Psoas muscle (tissue), 7 donors: ENCODE measurements at regions not wholly inside any gene's neighbourhood (a gene's known extent, or its start where the extent isn't known, plus 50 kb on each side); places are given as distances from the start of the nearest gene placed in this dataset.

Experiments used
- ATAC-seq, 4 donors: fragments of 200-7000 bp; cut with Tn5 transposase; one replicate each; pipeline ENCODE4 v1.9.1; 2020; ENCODE audit warnings: moderate library complexity in 3 of 4, mild to moderate bottlenecking in 2 of 4
- DNase-seq, 2 donors: peaks; one replicate each; pipeline ENCODE4 v3.0.0-alpha.2; 2020
- H3K27ac ChIP-seq: fragments of 200-600 bp; one replicate; pipeline ENCODE4 v1.8.0; 2022
- H3K27me3 ChIP-seq, 3 donors: fragments of 200-600 bp in 1 of 3; one replicate each; pipeline versions ENCODE4 v1.6.1 to v1.8.0; 2013 to 2022; ENCODE audit warnings: low read length in 2 of 3, mild to moderate bottlenecking in 2 of 3, moderate library complexity in 1 of 3; ENCODE audit not compliant: insufficient read depth in 3 of 3
- H3K36me3 ChIP-seq, 2 donors: fragments of 200-600 bp in 1 of 2; one replicate each; pipeline versions ENCODE4 v1.6.1 to v1.8.0; 2013 to 2022; ENCODE audit warnings: low read depth in 1 of 2, mild to moderate bottlenecking in 1 of 2, moderate library complexity in 1 of 2; ENCODE audit not compliant: insufficient read depth in 1 of 2
- H3K4me1 ChIP-seq: fragments of 200-600 bp; one replicate; pipeline ENCODE4 v1.8.0; 2022
- H3K4me3 ChIP-seq: fragments of 200-600 bp; one replicate; pipeline ENCODE4 v1.8.0; 2022; ENCODE audit warnings: mild to moderate bottlenecking
- H3K9me3 ChIP-seq: fragments of 200-600 bp; one replicate; pipeline ENCODE4 v1.8.0; 2022
- WGBS, 3 donors: extraction: QIAGEN DNeasy Blood & Tissue Kit; methylation state at CpG; one replicate each; pipeline versions ENCODE4 v1.1.6 to v1.1.7; 2013; 5-methylcytosine and 5-hydroxymethylcytosine counted together
- intact Hi-C, 2 donors: fragments of 100-400 bp; cut with DNase I; formaldehyde crosslinking; loops; one replicate each; pipeline versions ENCODE4 v1.11.0 to v1.14.2; 2022
- TF ChIP-seq, protein P1 (sequence below): fragments of 200-600 bp; IDR thresholded peaks from one replicate; pipeline ENCODE4 v1.8.0; 2022; ENCODE audit warnings: antibody characterized with exemption
- donor health status: healthy with polysubstance abuse.
- donor health status: DM: no; HTN: no; CAD: no; lungs with moderate emphysema.
- donor health status: Bipolar disorder and iron deficiency.
- donor health status: healthy.
- donor health status: DM: yes; HTN: yes; CAD: no.
- donor health status: DM: no; HTN: no; CAD: no.
- donor health status: DM: yes; HTN: yes; CAD: no.

GRCh38 chr14:44149597-44149996 lies 357.5 kb downstream of the FSCB start:
- intact Hi-C loops: no loop called here
- ATAC-seq: no peak
- Histone ChIP-seq H3K27ac (no peak overlapping the region), H3K9me3 (no peaks in the 10 kb centered on the region), H3K27me3 (no peaks in the 10 kb centered on the region), H3K4me1 (no peaks in the 10 kb centered on the region), H3K4me3 (no peak overlapping the region), H3K36me3 (no peaks in the 10 kb centered on the region)
- TF ChIP-seq, protein P1, sequence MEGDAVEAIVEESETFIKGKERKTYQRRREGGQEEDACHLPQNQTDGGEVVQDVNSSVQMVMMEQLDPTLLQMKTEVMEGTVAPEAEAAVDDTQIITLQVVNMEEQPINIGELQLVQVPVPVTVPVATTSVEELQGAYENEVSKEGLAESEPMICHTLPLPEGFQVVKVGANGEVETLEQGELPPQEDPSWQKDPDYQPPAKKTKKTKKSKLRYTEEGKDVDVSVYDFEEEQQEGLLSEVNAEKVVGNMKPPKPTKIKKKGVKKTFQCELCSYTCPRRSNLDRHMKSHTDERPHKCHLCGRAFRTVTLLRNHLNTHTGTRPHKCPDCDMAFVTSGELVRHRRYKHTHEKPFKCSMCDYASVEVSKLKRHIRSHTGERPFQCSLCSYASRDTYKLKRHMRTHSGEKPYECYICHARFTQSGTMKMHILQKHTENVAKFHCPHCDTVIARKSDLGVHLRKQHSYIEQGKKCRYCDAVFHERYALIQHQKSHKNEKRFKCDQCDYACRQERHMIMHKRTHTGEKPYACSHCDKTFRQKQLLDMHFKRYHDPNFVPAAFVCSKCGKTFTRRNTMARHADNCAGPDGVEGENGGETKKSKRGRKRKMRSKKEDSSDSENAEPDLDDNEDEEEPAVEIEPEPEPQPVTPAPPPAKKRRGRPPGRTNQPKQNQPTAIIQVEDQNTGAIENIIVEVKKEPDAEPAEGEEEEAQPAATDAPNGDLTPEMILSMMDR: no peak
- no peak for DNase-seq
- 25 to 28% (median 25%) methylated on average over 3 of the region's 3 CpGs for WGBS, 3 donors

GRCh38 chr14:44142006-44142405 lies 365.1 kb downstream of the FSCB start:
- ATAC-seq: no peak

GRCh38 chr14:44135972-44136371 lies 371.1 kb downstream of the FSCB start:
- no peaks in the 10 kb centered on the region for H3K27me3 ChIP-seq
- H3K9me3 ChIP-seq: no peaks in the 10 kb centered on the region
- 61 to 68% (median 65%) methylated on average over 5 of the region's 5 CpGs for WGBS, 3 donors
- no peaks in the 10 kb centered on the region for H3K36me3 ChIP-seq
- H3K4me1 ChIP-seq: no peaks in the 10 kb centered on the region
- H3K4me3 ChIP-seq: no peak overlapping the region
- no peak for DNase-seq
- no peak for ATAC-seq
- H3K27ac ChIP-seq: no peak overlapping the region
- intact Hi-C loops: no loop called here
- TF ChIP-seq, protein P1: no peak

More at GRCh38 chr14:44142006-44142405, 365.1 kb downstream of the FSCB start:
- Histone ChIP-seq H3K27ac (no peak overlapping the region), H3K4me3 (no peak overlapping the region), H3K27me3 (no peaks in the 10 kb centered on the region), H3K36me3 (no peaks in the 10 kb centered on the region), H3K4me1 (no peaks in the 10 kb centered on the region), H3K9me3 (no peaks in the 10 kb centered on the region)
- no peak for DNase-seq
- WGBS, 3 donors: 88 to 92% (median 91%) methylated on average over 1 of the region's 1 CpG
- intact Hi-C loops: no loop called here
- TF ChIP-seq, protein P1: no peak

- DNase-seq (no peak), ATAC-seq (no peak)
- H3K27ac ChIP-seq: no peak overlapping the region
- TF ChIP-seq, protein P1: no peak
- H3K4me1 ChIP-seq: no peaks in the 10 kb centered on the region
- H3K9me3 ChIP-seq: no peaks in the 10 kb centered on the region
- 39 to 51% (median 41%) methylated on average over 1 of the region's 1 CpG for WGBS, 3 donors
- H3K36me3 ChIP-seq: no peaks in the 10 kb centered on the region
- intact Hi-C loops: no loop called here
- no peaks in the 10 kb centered on the region for H3K27me3 ChIP-seq
- H3K4me3 ChIP-seq: no peak overlapping the region
Measured at GRCh38 chr14:44131861-44132260, 375.2 kb downstream of the FSCB start.
